T47D (cell line): ENCODE measurements at regions not wholly inside any gene's neighbourhood (a gene's known extent, or its start where the extent isn't known, plus 50 kb on each side); places are given as distances from the start of the nearest gene placed in this dataset.

Source experiments
- DNase-seq, 2 experiments: peaks; one replicate each; pipeline versions ENCODE4 v3.0.0 to v3.0.0-alpha.2; 2011 to 2012; ENCODE audit warnings: low read depth in 1 of 2, low spot score in 1 of 2
- JUND ChIP-seq: IDR thresholded peaks from 2 replicates; pipeline ENCODE4 v1.6.1; 2012; ENCODE audit warnings: low read depth
- in situ Hi-C: cut with HindIII; loops from 2 replicates; pipeline ENCODE4 v1.10.0; 2016; ENCODE audit warnings: low sequenced_read_pairs, low pct_unique_long_range_greater_than_20kb

- TF ChIP-seq JUND = no peak
- in situ Hi-C loops = no loop called here
- no peak for DNase-seq
These were observed 394.5 kb downstream of the ICE1 start for GRCh38 chr5:5816960-5817359.

- in situ Hi-C loops = no loop called here
- TF ChIP-seq JUND = no peak
- DNase-seq = no peak
These were observed 391.0 kb downstream of the ICE1 start for GRCh38 chr5:5813441-5813840.

- in situ Hi-C loops = no loop called here
These were observed 388.0 kb downstream of the ICE1 start for GRCh38 chr5:5810461-5810860.

GRCh38 chr5:5805916-5806315 is 383.4 kb downstream of the ICE1 start:
- no peak for DNase-seq
- no peak for TF ChIP-seq JUND
- in situ Hi-C loops = no loop called here

More at GRCh38 chr5:5810461-5810860, 388.0 kb downstream of the ICE1 start:
- TF ChIP-seq JUND = no peak
- DNase-seq = no peak

GRCh38 chr5:5804478-5805233 is 382.2 kb downstream of the ICE1 start:
- no peak for DNase-seq
- in situ Hi-C loops = no loop called here
- no peak for TF ChIP-seq JUND

- TF ChIP-seq JUND = no peak
- in situ Hi-C loops = no loop called here
- DNase-seq = no peak
These were observed 378.6 kb downstream of the ICE1 start for GRCh38 chr5:5800801-5801761.

- no peak for TF ChIP-seq JUND
- in situ Hi-C loops = no loop called here
- no peak for DNase-seq
These were observed 377.3 kb downstream of the ICE1 start for GRCh38 chr5:5799826-5800225.

GRCh38 chr5:5799229-5799628 is 376.8 kb downstream of the ICE1 start:
- TF ChIP-seq JUND = no peak
- no peak for DNase-seq
- in situ Hi-C loops = no loop called here

- in situ Hi-C loops = no loop called here
- DNase-seq = no peak
- TF ChIP-seq JUND = no peak
These were observed 376.0 kb downstream of the ICE1 start for GRCh38 chr5:5798462-5798861.

GRCh38 chr5:5798041-5798440 is 375.6 kb downstream of the ICE1 start:
- in situ Hi-C loops = no loop called here
- TF ChIP-seq JUND = no peak
- DNase-seq = no peak

- no peak for TF ChIP-seq JUND
- DNase-seq = no peak
- in situ Hi-C loops = no loop called here
These were observed 372.7 kb downstream of the ICE1 start for GRCh38 chr5:5795074-5795771.

GRCh38 chr5:5794118-5794560 is 371.7 kb downstream of the ICE1 start:
- TF ChIP-seq JUND = no peak
- no peak for DNase-seq
- in situ Hi-C loops = no loop called here
